PFSK-1 (cell line): ENCODE measurements at regions not wholly inside any gene's neighbourhood (a gene's known extent, or its start where the extent isn't known, plus 50 kb on each side); places are given as distances from the start of the nearest gene placed in this dataset.

ENCODE experiments used
- POLR2AphosphoS5 ChIP-seq: IDR thresholded peaks from 2 replicates; pipeline ENCODE4 v1.6.1; 2012; ENCODE audit warnings: low read depth, mild to moderate bottlenecking, control low read depth, low read length, moderate library complexity
- TAF1 ChIP-seq: IDR thresholded peaks from 2 replicates; pipeline ENCODE4 v1.6.1; 2012; ENCODE audit warnings: low read length, control low read depth, borderline replicate concordance; ENCODE audit not compliant: insufficient read depth

DNA sequence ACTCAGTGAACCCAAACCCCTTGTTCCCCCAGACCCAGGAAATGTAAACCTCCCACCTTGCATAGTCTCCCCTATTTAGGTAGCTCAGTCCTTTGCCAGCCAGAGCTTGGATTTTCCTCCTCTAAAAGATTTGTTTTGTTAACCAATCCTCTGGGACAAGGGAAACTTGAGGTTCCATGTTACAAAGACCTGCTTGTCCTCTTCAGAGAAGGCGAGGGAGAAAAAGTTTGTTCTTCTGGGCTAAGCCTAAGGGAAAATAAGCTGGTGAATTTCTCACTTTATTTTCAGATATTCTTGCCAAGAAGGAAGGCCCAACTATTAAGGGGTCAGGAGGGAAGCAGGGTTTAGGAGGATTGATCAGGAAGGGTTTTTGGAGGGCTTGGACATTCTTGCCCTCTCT lies 136.1 kb upstream of the PROK2 start:
- TF ChIP-seq TAF1 (no peak), POLR2AphosphoS5 (no peak)
